Gastrocnemius medialis (tissue), 4 donors: ENCODE measurements at regions not wholly inside any gene's neighbourhood (a gene's known extent, or its start where the extent isn't known, plus 50 kb on each side); places are given as distances from the start of the nearest gene placed in this dataset.

Source experiments
- ATAC-seq, 2 donors: fragments of 150-250 bp; one replicate each; pipeline ENCODE4 v1.9.1; 2016
- DNase-seq, 2 donors: peaks; one replicate each; pipeline ENCODE4 v3.0.0-alpha.2; 2019
- H3K27ac ChIP-seq, 4 donors: fragments of 200-600 bp; sonication (generic); 1 replicate in 1 of 4; 2 replicates in 3 of 4; pipeline ENCODE4 v1.5.1; 2016 to 2018; ENCODE audit warnings: mild to moderate bottlenecking in 2 of 4, moderate library complexity in 1 of 4
- H3K27me3 ChIP-seq, 3 donors: fragments of 200-600 bp; sonication (generic) in 2 of 3; 1 replicate in 1 of 3; 2 replicates in 2 of 3; pipeline versions ENCODE4 v1.5.1 to v1.6.0; 2016 to 2019; ENCODE audit warnings: mild to moderate bottlenecking in 1 of 3, moderate library complexity in 1 of 3
- H3K36me3 ChIP-seq, 2 donors: fragments of 200-600 bp; sonication (generic) in 1 of 2; one replicate each; pipeline ENCODE4 v1.5.1; 2017 to 2018
- H3K4me1 ChIP-seq, 2 donors: fragments of 200-600 bp; sonication (generic) in 1 of 2; one replicate each; pipeline ENCODE4 v1.5.1; 2016 to 2017; ENCODE audit warnings: mild to moderate bottlenecking in 2 of 2
- H3K4me3 ChIP-seq, 4 donors: fragments of 200-600 bp; sonication (generic) in 3 of 4; 1 replicate in 1 of 4; 2 replicates in 3 of 4; pipeline ENCODE4 v1.5.1; 2016 to 2019; ENCODE audit warnings: mild to moderate bottlenecking in 2 of 4
- H3K9me3 ChIP-seq, 3 donors: fragments of 200-600 bp; sonication (generic) in 2 of 3; 1 replicate in 1 of 3; 2 replicates in 2 of 3; pipeline ENCODE4 v1.5.1; 2016 to 2019
- CTCF ChIP-seq, 5 experiments: fragments of 450-650 bp in 3 of 5; fragments of 200-600 bp in 2 of 5; sonication (generic) in 2 of 5; IDR thresholded peaks in 4 of 5; conservative IDR thresholded peaks in 1 of 5; 1 replicate in 4 of 5; 2 replicates in 1 of 5; pipeline ENCODE4 v1.5.1; 2016 to 2019; ENCODE audit warnings: antibody characterized with exemption in 5 of 5, mild to moderate bottlenecking in 3 of 5, moderate library complexity in 3 of 5
- POLR2A ChIP-seq, 2 donors: fragments of 450-650 bp; IDR thresholded peaks; one replicate each; pipeline ENCODE4 v1.6.1; 2017; ENCODE audit warnings: antibody characterized with exemption in 2 of 2, mild to moderate bottlenecking in 2 of 2, moderate library complexity in 2 of 2
- in situ Hi-C, 4 donors: fragments of 200-750 bp; cut with MboI; loops; one replicate each; pipeline versions ENCODE4 v1.15.0 to v1.8.0; 2017; ENCODE audit warnings: low sequenced_read_pairs in 4 of 4
- intact Hi-C: fragments of 100-400 bp; cut with DNase I; formaldehyde crosslinking; loops from one replicate; pipeline ENCODE4 v1.15.1; 2023; ENCODE audit warnings: low total_unique reads

- Histone ChIP-seq H3K36me3 (no peaks in the 10 kb centered on the region), H3K27me3 (no peaks in the 10 kb centered on the region), H3K9me3 (no peaks in the 10 kb centered on the region), H3K4me3 (no peak overlapping the region), H3K27ac (no peak overlapping the region), H3K4me1 (no peaks in the 10 kb centered on the region)
- DNase-seq (no peak), ATAC-seq (no peak)
- intact Hi-C loops, result no loop called here
- no peak for TF ChIP-seq CTCF (IDR thresholded peaks at IDR 0.05 in 4 of 5, conservative IDR thresholded peaks at IDR 0.05 in 1 of 5)
- no peak for TF ChIP-seq POLR2A (IDR thresholded peaks at IDR 0.05)
- in situ Hi-C loops, result no loop called here
Measured at GRCh38 chr4:131419147-131419546, 1729.9 kb upstream of the PCDH10 start.

GRCh38 chr4:131426023-131426758, 1722.9 kb upstream of the PCDH10 start:
- in situ Hi-C loops, result no loop called here

DNA sequence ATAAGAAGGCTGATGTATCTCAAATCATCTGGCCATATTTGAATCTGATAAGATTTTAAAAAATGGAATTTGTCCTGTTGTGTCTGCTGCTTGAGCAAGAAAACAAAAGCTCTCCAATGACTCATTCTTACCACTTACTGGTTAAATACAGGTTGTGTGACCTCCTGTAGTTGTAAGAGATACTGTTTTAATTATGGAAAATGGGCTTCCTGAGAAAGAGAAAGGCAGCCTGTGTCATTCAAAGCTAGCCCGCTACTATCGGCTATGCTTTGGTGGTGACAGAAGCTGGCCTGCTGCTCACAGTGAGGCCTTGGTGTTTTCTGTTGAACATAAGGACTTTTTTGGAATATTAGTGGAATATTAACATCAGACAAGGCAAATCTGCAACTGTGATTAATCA, 1722.1 kb upstream of the PCDH10 start:
- Histone ChIP-seq H3K9me3 (no peaks in the 10 kb centered on the region), H3K27me3 (no peaks in the 10 kb centered on the region), H3K4me3 (no peak overlapping the region), H3K4me1 (no peaks in the 10 kb centered on the region), H3K27ac (no peak overlapping the region), H3K36me3 (no peaks in the 10 kb centered on the region)
- ATAC-seq (no peak), DNase-seq (no peak)
- TF ChIP-seq CTCF (IDR thresholded peaks at IDR 0.05 in 4 of 5, conservative IDR thresholded peaks at IDR 0.05 in 1 of 5), result no peak
- in situ Hi-C loops, result no loop called here
- intact Hi-C loops, result no loop called here

More at GRCh38 chr4:131426023-131426758, 1722.9 kb upstream of the PCDH10 start:
- Histone ChIP-seq H3K4me1 (no peaks in the 10 kb centered on the region), H3K27ac (no peak overlapping the region), H3K9me3 (no peaks in the 10 kb centered on the region), H3K27me3 (no peaks in the 10 kb centered on the region), H3K36me3 (no peaks in the 10 kb centered on the region), H3K4me3 (no peak overlapping the region)
- intact Hi-C loops, result no loop called here
- TF ChIP-seq CTCF (IDR thresholded peaks at IDR 0.05 in 4 of 5, conservative IDR thresholded peaks at IDR 0.05 in 1 of 5) (no peak), POLR2A (IDR thresholded peaks at IDR 0.05) (no peak)
- no peak for DNase-seq
- ATAC-seq, result no peak

GRCh38 chr4:131430302-131430701, 1718.8 kb upstream of the PCDH10 start:
- ATAC-seq (no peak), DNase-seq (no peak)
- Histone ChIP-seq H3K27me3 (no peaks in the 10 kb centered on the region), H3K9me3 (no peaks in the 10 kb centered on the region), H3K4me1 (no peaks in the 10 kb centered on the region), H3K4me3 (no peak overlapping the region), H3K36me3 (no peaks in the 10 kb centered on the region), H3K27ac (no peak overlapping the region)
- TF ChIP-seq CTCF (IDR thresholded peaks at IDR 0.05 in 4 of 5, conservative IDR thresholded peaks at IDR 0.05 in 1 of 5) (no peak), POLR2A (IDR thresholded peaks at IDR 0.05) (no peak)
- intact Hi-C loops (no loop called here), in situ Hi-C loops (no loop called here)
